Activated naive CD8-positive, alpha-beta T cell treated with anti-CD3 and anti-CD28 coated beads, Interleukin-2, amount 50 U/mL, for 24 hours (primary cell): ENCODE measurements at regions not wholly inside any gene's neighbourhood (a gene's known extent, or its start where the extent isn't known, plus 50 kb on each side); places are given as distances from the start of the nearest gene placed in this dataset.
"Not testable (repeated sequence)": the region's sequence is repeated elsewhere in the genome, so short reads cannot be mapped to it uniquely, and the experiment has no call there.

Experiments used
- ATAC-seq: fragments of 150-1000 bp; cut with Tn5 transposase; one replicate; pipeline ENCODE4 v1.10.0; 2021
- DNase-seq: peaks from one replicate; pipeline ENCODE4 v3.0.0; 2021
- H3K27ac Mint-ChIP-seq: one replicate; pipeline ENCODE4 v1.8.0; 2021; ENCODE audit warnings: mild to moderate bottlenecking, mixed read lengths
- H3K27me3 Mint-ChIP-seq: one replicate; pipeline ENCODE4 v1.8.0; 2021; ENCODE audit warnings: mixed read lengths
- H3K36me3 Mint-ChIP-seq: one replicate; pipeline ENCODE4 v1.8.0; 2021; ENCODE audit warnings: low read depth, mixed read lengths
- H3K4me1 Mint-ChIP-seq: one replicate; pipeline ENCODE4 v1.8.0; 2021; ENCODE audit warnings: mixed read lengths
- H3K4me3 Mint-ChIP-seq: one replicate; pipeline ENCODE4 v1.8.0; 2021; ENCODE audit warnings: mild to moderate bottlenecking, moderate library complexity, mixed read lengths
- H3K9me3 Mint-ChIP-seq: one replicate; pipeline ENCODE4 v1.8.0; 2021; ENCODE audit warnings: mixed read lengths

DNA sequence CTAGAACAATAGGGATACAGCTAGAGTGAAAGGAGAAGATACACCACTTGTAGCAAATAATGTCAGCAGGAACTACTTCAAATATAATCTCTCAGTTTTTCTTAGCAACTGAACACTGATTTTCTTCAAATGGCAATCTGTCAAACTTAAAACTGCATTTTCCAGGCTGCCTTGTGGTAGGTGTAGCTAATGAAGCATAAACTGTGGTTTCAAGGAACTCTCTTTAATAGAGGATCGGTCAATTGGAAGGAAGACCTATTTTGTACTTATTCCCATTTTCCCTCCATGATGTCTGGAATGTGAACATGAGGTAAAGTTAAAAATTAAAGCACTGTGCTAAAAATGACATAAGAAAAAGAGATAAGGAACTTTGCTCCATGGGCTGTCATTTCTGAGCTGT is 1261.9 kb downstream of the PCDH17 start:
- DNase-seq (no peak), ATAC-seq (no peak)
- no peak overlapping the region for H3K4me3 Mint-ChIP-seq
- no peaks in the 10 kb centered on the region for H3K36me3 Mint-ChIP-seq
- H3K9me3 Mint-ChIP-seq: peaks cover 9% of the 10 kb centered on the region
- no peaks in the 10 kb centered on the region for H3K4me1 Mint-ChIP-seq
- no peaks in the 10 kb centered on the region for H3K27me3 Mint-ChIP-seq
- no peak overlapping the region for H3K27ac Mint-ChIP-seq

DNA sequence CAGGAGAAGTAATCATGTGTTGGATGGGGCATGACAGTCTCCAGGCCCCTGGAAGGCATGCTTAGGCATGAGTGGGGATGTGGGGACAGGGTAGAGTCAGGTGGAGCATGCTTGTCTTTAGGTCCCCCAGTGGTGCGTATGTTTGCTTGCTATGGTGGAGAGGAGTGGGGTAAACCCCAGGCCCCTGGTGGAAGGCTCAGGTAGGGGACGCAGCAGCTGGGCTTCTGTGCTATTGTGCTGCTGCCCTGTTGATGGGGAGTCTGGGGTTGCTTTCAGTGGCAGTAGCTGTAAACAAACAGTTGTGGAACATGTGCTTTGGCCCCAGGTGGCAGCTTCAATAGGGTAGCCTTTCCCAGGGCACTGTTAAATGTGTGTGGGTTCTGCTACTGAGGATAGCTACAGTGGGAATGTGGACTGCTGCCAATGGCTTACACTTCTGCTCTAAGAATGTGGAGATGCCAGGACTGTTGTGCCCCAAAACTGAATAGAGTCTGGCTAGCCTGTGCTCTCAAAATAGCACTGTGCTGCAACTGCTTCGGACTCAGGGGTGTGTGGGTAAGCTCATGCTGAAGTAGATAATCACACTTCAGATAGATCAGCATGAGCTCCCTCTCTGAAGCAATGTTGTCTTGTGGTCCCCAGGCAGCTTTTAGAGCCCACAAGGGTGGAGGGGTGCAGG is 1257.3 kb downstream of the DIAPH3 start:
- peaks cover under 1% of the 10 kb centered on the region for H3K9me3 Mint-ChIP-seq
- no peak for ATAC-seq

DNA sequence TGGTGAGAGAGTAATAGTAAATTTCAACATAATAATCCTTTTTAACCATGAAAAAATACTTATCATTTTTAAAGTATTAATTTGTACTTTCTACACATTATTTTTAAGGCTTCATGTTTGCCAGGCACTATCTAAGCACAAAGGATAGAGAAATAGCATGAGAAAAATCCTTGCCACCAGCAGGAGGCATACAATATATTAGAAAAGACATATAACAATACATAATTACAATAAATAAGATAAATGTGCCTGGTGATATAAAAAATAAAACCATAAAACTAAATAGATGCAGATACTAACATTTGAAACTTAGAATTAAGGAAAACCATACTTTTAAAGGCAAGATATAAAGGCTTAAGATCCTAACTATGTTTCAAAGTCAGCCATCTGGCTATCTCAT is 1256.4 kb downstream of the DIAPH3 start:
- Mint-ChIP-seq H3K4me3 (no peak overlapping the region), H3K27me3 (no peaks in the 10 kb centered on the region), H3K9me3 (no peaks in the 10 kb centered on the region), H3K4me1 (no peaks in the 10 kb centered on the region), H3K36me3 (no peaks in the 10 kb centered on the region), H3K27ac (no peak overlapping the region)
- DNase-seq (no peak), ATAC-seq (no peak)

More for the DNA sequence above, 1257.3 kb downstream of the DIAPH3 start:
- Mint-ChIP-seq H3K4me1 (no peaks in the 10 kb centered on the region), H3K27me3 (no peaks in the 10 kb centered on the region), H3K36me3 (no peaks in the 10 kb centered on the region), H3K27ac (no peak overlapping the region), H3K4me3 (no peak overlapping the region)
- DNase-seq: no peak

DNA sequence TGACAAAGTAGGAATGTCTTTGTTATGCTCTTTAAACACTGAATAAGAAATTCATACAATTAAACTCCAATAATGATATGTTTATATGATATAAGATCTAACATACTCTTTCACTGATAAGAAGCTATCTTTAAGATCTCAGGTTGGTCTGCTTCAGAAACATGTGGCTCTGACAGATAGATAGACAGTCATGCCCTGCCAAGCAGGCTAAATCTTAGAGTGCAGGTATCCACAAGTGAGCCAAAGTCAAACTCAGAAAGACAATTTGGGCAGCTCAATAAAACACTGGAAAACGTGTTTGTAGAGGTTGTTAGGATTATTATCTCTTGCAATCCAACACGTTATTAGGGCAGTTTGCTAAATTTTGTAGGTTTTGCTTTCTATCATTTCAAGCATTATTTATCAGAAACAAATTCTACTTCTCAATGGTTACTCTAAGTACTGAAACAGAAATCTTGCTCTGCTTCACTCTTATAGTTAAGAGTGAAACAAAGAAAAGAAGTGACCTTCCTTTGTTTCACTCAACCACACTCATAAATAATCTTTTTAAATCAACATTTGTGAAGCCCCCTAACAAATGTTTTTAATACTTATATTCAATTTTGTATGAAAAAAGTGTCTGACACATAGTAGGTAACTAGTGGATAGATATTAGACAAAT is 1255.6 kb downstream of the DIAPH3 start:
- H3K27ac Mint-ChIP-seq: no peak overlapping the region
- H3K4me1 Mint-ChIP-seq: no peaks in the 10 kb centered on the region
- ATAC-seq (no peak), DNase-seq (no peak)
- no peaks in the 10 kb centered on the region for H3K36me3 Mint-ChIP-seq
- no peak overlapping the region for H3K4me3 Mint-ChIP-seq
- no peaks in the 10 kb centered on the region for H3K27me3 Mint-ChIP-seq
- no peaks in the 10 kb centered on the region for H3K9me3 Mint-ChIP-seq

DNA sequence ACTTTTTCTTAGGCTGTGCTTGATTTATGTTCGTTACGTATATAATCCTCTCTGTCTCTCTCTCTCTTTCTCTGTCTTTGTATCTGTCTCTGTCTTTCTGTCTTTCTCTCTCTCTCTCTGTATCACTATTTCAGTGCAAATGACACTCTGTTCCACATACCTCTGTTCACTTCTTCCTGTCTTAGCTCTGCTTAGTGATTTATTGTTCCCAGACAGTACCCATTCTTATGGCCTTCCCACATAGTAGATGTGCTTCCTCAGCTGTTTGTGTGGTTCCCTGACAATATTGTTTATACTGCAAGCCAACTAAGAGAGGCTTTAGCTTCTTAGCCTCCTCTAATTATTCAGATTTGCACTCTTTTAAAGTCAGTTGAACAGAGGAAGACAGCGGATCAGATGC is 1244.2 kb downstream of the DIAPH3 start:
- Mint-ChIP-seq H3K27me3 (no peaks in the 10 kb centered on the region), H3K36me3 (no peaks in the 10 kb centered on the region), H3K4me1 (no peaks in the 10 kb centered on the region), H3K27ac (no peak overlapping the region), H3K9me3 (peaks cover 6% of the 10 kb centered on the region), H3K4me3 (no peak overlapping the region)
- DNase-seq (no peak), ATAC-seq (no peak)

DNA sequence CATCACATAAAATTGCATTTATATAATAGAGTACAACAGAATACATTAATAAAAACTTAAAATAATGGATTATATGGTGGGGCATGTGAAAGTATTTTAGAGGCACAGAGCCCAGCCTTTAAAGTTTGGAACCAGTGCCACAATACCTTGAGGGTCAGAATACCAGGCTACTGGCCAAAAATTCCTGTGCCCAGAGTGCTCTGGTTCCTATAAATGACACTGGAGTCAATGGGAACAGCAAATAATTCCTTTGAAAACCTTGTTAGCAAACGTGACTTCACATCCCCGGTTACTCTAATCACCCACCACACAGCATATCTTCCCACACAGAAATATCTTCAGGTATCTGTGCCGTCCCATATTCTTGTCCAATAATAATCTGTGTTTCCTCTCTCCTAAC is 1242.6 kb downstream of the DIAPH3 start:
- H3K9me3 Mint-ChIP-seq: peaks cover under 1% of the 10 kb centered on the region
- no peak overlapping the region for H3K4me3 Mint-ChIP-seq
- H3K36me3 Mint-ChIP-seq: no peaks in the 10 kb centered on the region
- no peak for DNase-seq
- no peaks in the 10 kb centered on the region for H3K4me1 Mint-ChIP-seq
- H3K27me3 Mint-ChIP-seq: no peaks in the 10 kb centered on the region
- no peak for ATAC-seq
- no peak overlapping the region for H3K27ac Mint-ChIP-seq

DNA sequence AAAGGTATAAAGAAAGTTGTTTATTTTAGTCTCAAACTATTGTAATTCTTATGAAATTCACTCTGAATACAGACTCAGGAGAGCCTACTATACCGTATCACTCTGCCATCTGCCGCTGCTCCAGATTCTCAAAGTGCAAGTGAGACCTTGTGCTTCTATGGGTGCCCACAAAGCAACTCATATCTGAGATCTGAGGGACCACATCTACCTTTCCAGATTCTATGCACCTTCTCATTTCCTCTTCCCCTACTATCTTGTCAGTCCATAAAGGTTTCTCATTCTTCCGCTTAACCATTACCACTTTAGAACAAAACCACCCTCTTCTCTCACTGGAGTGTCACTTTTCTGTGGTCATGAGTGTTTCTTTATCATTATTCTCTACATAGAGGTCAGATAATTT is 1236.9 kb downstream of the DIAPH3 start:
- Mint-ChIP-seq H3K4me3 (no peak overlapping the region), H3K4me1 (no peaks in the 10 kb centered on the region), H3K9me3 (peaks cover 7% of the 10 kb centered on the region), H3K27ac (no peak overlapping the region), H3K27me3 (peaks cover 2% of the 10 kb centered on the region), H3K36me3 (no peaks in the 10 kb centered on the region)
- DNase-seq: no peak
- ATAC-seq: no peak

DNA sequence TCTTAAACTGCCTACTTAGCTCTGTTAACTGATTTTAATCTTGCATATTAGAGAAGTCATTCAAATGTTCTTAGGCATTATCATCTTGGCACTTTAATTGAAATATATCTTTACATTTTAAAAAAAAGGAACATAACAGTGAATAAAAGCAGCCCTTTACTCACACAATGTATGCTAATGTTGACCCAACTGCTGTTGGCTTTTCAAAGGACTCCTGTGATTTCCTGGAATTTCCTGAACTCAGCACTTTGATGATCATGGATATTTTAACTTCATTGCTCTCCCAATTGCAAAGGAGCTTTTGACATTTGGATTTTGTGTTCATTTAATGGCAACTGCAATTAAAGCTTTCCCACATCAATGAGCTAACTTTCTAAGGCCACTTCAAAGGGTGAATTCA is 1230.3 kb downstream of the DIAPH3 start:
- ATAC-seq (no peak), DNase-seq (no peak)
- Mint-ChIP-seq H3K4me3 (no peak overlapping the region), H3K36me3 (no peaks in the 10 kb centered on the region), H3K9me3 (peaks cover 3% of the 10 kb centered on the region), H3K27me3 (no peaks in the 10 kb centered on the region), H3K4me1 (no peaks in the 10 kb centered on the region), H3K27ac (no peak overlapping the region)

DNA sequence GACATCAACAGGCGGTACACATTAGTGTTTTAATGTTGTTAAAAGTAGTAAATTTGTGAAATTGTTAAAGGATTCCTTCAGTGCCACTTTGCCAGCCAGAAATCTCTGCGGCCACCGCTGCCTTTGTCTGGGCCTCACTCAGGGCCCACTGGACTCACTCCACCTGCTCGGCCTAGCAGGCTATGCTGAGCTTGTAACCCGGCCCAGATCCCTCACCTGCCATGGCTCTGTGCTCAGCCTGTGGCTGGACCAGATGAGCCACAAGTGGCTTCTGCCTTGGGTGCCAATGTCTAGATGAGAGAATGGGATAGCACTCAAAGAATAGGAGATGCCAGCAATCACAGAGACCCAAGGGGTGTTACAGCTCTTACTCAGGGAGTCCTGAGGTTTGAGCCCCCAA is 1228.0 kb downstream of the DIAPH3 start:
- ATAC-seq (no peak), DNase-seq (no peak)
- no peak overlapping the region for H3K4me3 Mint-ChIP-seq
- H3K27ac Mint-ChIP-seq: no peak overlapping the region
- H3K27me3 Mint-ChIP-seq: no peaks in the 10 kb centered on the region
- H3K9me3 Mint-ChIP-seq: peaks cover 3% of the 10 kb centered on the region
- no peaks in the 10 kb centered on the region for H3K36me3 Mint-ChIP-seq
- H3K4me1 Mint-ChIP-seq: no peaks in the 10 kb centered on the region

DNA sequence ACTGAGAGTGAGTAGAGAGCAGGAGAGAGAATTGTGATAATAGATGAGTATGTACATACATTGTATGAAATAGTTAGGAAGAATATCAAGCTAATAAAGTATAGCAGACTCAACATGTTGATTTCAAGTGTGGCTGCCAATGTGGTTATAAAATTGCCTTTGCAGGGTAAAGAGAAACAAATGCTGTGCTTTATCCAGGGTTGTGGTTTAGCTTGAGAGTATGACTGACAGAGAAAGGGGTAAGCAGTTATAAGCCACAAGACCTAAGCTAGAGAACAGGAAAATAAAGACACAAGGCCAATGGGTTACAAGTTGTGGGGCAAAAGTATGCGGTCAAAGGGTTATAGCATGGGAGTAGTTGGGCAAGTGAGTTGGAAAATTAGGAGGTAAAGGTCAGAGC is 1217.5 kb downstream of the DIAPH3 start:
- no peaks in the 10 kb centered on the region for H3K27me3 Mint-ChIP-seq
- DNase-seq: no peak
- ATAC-seq: no peak
- no peaks in the 10 kb centered on the region for H3K36me3 Mint-ChIP-seq
- peaks cover 36% of the 10 kb centered on the region for H3K9me3 Mint-ChIP-seq
- no peak overlapping the region for H3K4me3 Mint-ChIP-seq
- no peak overlapping the region for H3K27ac Mint-ChIP-seq
- no peaks in the 10 kb centered on the region for H3K4me1 Mint-ChIP-seq

DNA sequence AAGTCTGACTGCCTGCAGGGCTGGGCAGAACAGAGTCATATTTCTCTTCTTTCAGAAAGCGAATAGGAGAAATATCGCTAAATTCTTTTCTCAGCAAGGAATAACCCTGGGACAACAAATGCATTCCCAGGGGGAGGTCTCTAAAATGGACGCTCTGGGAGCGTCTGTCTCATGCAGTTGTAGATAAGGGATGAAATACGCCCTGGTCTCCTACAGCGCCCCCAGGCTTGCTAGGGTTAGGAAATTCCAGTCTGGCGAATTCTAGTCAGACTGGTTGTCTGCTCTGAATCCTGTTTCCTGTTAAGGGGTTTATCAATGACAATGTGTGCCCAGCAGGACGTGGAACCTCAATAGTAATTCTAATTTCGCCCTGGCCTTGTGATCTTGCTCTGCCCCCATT is 1214.1 kb downstream of the DIAPH3 start:
- H3K4me3 Mint-ChIP-seq: no peak overlapping the region
- no peak overlapping the region for H3K27ac Mint-ChIP-seq
- no peaks in the 10 kb centered on the region for H3K27me3 Mint-ChIP-seq
- H3K9me3 Mint-ChIP-seq: peaks cover 36% of the 10 kb centered on the region
- H3K36me3 Mint-ChIP-seq: no peaks in the 10 kb centered on the region
- no peaks in the 10 kb centered on the region for H3K4me1 Mint-ChIP-seq
- no peak for ATAC-seq
- DNase-seq: no peak

DNA sequence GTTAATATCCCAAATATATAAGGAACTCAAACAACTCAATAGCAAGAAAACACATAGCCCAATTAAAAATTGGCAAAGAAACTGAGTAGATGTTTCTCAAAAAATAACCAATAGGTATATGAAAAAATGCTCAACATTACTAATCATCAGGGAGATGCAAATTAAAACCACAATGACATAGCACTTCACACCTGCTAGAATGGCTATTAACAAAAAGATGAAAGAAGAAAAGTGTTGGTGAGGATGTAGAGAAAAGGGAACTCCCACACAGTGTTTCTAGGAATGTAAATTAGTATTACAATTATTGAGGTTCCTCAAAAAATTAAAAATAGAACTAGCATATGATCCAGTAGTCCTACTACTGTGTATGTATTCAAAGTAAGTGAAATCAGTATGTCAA is 1212.8 kb downstream of the DIAPH3 start:
- DNase-seq: no peak
- no peaks in the 10 kb centered on the region for H3K4me1 Mint-ChIP-seq
- H3K4me3 Mint-ChIP-seq: no peak overlapping the region
- ATAC-seq: no peak
- no peaks in the 10 kb centered on the region for H3K27me3 Mint-ChIP-seq
- no peak overlapping the region for H3K27ac Mint-ChIP-seq
- H3K36me3 Mint-ChIP-seq: no peaks in the 10 kb centered on the region
- H3K9me3 Mint-ChIP-seq: peaks cover 36% of the 10 kb centered on the region

DNA sequence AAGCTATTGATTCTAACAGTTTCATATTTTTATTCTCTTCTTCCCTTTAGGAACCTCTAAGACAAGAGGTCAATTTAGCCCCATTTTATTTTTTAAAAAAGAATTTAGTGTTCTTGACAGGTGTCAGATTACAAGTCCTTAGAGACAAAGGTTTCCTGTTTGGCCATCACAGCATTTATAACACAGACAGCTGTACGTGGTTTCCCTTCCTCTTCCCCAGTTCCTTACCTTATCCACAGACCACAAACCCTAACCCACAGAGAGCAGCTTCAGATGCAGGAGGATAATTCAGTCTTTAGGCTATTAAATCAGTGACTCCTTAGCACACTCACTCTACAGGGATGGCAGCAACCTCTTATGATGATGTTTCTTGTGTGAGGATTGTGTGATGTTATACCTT is 1210.1 kb downstream of the DIAPH3 start:
- DNase-seq: no peak
- Mint-ChIP-seq H3K36me3 (no peaks in the 10 kb centered on the region), H3K4me1 (no peaks in the 10 kb centered on the region), H3K27ac (no peak overlapping the region), H3K4me3 (no peak overlapping the region), H3K9me3 (peaks cover 26% of the 10 kb centered on the region), H3K27me3 (no peaks in the 10 kb centered on the region)
- no peak for ATAC-seq

DNA sequence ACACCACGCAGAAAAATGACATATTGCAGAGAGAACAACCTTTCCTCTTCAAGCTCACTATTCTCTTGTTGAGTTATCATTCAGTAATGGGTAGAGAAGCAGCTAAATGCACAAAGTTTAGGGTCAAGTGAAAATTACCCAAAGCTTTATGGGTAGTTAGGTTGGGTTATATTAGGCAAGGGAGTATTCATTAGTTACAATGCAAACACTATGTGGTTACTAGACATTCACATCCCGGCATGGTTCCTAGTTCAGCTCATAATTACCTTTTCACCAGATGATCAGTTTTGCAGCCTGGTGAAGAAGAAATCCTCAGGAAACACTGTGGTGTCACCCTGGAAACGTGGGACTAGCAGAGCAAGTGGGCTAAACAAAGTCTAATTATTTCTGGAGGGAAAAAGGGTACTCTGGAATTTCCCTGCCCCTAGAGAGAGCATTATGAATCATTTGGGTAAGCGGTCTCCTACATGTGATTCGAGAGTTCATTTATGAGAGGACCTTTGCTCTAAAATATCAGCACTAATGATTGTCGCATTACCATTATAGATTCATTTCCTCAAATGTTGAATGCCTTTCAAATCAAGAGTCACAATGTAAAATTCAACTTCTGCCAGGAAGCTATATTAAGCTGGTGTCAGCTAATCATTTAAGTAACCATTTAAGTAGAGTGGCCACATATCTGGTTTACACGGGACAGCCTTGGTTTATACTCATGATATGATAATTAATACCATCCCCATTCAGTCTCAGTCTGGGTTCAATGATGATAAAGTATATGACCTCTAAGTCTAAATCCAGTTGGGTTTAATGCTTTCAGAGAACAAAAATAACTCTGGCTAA is 1208.0 kb downstream of the DIAPH3 start:
- Mint-ChIP-seq H3K36me3 (no peaks in the 10 kb centered on the region), H3K4me1 (no peaks in the 10 kb centered on the region), H3K27me3 (no peaks in the 10 kb centered on the region), H3K4me3 (no peak overlapping the region), H3K9me3 (peaks cover 9% of the 10 kb centered on the region), H3K27ac (no peak overlapping the region)
- DNase-seq: no peak
- no peak for ATAC-seq

DNA sequence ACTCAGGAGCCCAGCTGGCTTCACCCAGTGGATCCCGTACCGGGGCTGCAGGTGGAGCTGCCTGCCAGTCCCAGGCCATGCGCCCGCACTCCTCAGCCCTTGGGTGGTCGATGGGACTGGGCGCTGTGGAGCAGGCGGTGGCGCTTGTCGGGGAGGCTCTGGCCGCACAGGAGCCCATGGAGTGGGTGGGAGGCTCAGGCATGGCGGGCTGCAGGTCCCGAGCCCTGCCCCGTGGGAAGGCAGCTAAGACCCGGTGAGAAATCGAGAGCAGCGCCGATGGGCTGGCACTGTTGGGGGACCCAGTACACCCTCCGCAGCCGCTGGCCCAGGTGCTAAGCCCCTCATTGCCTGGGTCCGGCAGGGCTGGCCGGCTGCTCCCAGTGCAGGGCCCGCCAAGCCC is 1205.6 kb downstream of the DIAPH3 start:
- H3K9me3 Mint-ChIP-seq, H3K4me1 Mint-ChIP-seq, H3K36me3 Mint-ChIP-seq, DNase-seq, ATAC-seq, H3K4me3 Mint-ChIP-seq, H3K27me3 Mint-ChIP-seq, H3K27ac Mint-ChIP-seq: not testable (repeated sequence)
